Stimulated activated CD8-positive, alpha-beta memory T cell treated with anti-CD3 and anti-CD28 coated beads, Interleukin-15, amount 100 ng/mL, for 24 hours (primary cell): ENCODE measurements at regions not wholly inside any gene's neighbourhood (a gene's known extent, or its start where the extent isn't known, plus 50 kb on each side); places are given as distances from the start of the nearest gene placed in this dataset.

Experiments
- DNase-seq: peaks from one replicate; pipeline ENCODE4 v3.0.0-alpha.2; 2020; ENCODE audit warnings: low read depth

- DNase-seq, result no peak
These were observed 195.7 kb downstream of the HERPUD2 start for GRCh38 chr7:35499226-35499625.

GRCh38 chr7:35498416-35498815, 196.5 kb downstream of the HERPUD2 start:
- DNase-seq, result no peak

GRCh38 chr7:35495844-35496243, 199.1 kb downstream of the HERPUD2 start:
- no peak for DNase-seq

GRCh38 chr7:35495377-35495776, 199.6 kb downstream of the HERPUD2 start:
- DNase-seq, result no peak

- no peak for DNase-seq
These were observed 200.5 kb downstream of the HERPUD2 start for GRCh38 chr7:35494407-35494806.

DNA sequence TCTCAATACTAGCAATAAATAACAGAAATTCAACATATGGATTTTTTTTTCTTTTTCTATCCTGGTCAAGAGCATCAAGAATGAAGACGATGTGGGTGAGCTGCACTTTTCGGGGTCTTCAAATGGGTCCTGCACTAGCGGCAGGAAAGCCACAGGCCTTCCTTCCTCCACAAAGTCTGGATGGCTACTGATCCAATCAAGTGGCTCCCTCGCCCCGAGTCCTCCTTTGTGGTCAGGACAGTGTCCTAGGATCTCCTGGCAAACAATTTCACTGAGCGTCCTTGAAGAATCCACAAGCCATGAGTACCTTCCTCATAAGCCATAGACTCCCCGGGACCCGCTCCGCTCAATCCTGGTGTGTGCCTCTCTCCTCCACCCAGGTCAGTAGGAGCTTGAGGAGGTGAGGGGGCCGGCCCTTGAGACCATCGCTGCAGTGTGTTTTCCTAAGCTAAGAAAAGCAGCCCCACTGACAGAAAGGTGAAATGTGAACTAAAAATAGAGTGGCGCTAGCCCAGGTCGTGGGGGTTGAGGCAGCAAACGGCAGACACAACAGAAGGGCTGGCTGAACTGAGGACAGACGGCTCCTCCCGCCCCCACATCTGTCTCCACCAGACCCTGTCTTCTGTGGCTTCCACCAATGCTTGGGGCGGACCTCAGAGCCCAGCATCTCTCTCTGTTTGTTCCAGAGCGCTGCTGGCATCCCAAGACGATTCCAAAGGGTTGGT, 202.3 kb downstream of the HERPUD2 start:
- DNase-seq, result no peak

DNA sequence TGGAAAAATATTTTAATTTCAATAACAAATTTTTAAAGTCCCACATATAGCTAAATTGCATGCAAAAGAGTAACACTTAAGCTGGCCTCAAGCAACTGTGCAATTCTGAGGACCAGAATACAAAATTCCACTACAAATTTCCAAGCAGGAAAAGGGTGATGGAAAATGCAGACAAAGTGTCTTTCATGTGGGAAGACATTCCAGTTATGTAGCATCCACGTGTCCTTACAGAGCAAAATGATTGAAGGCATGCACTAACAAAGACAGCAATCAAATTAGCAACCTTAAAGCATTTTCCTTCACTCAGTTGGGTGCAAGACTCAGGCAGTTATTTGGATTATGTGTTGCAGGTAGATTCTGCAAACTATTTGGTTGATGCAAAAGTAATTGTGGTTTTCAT, 203.7 kb downstream of the HERPUD2 start:
- DNase-seq, result no peak

- DNase-seq, result no peak
These were observed 207.1 kb downstream of the HERPUD2 start for GRCh38 chr7:35487841-35488240.

DNA sequence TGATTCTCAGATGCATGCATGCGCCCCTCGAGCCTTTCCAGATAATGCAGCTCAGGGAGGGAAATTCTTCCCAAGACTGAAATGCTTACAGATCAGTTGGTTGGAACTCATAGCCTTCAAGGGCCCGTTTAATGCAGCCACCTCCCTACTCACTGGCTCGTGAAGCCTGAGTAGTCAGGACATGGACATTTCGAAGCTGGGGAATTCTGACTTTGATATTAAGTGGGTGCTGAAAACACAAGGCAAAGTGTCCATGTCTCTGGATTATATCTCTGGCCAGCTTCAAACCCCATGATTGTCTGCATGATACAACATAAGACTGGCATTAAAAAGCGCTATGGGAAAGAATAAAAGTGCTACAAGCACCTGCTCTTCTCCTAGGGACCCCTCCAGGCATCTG, 207.5 kb downstream of the HERPUD2 start:
- DNase-seq, result no peak

DNA sequence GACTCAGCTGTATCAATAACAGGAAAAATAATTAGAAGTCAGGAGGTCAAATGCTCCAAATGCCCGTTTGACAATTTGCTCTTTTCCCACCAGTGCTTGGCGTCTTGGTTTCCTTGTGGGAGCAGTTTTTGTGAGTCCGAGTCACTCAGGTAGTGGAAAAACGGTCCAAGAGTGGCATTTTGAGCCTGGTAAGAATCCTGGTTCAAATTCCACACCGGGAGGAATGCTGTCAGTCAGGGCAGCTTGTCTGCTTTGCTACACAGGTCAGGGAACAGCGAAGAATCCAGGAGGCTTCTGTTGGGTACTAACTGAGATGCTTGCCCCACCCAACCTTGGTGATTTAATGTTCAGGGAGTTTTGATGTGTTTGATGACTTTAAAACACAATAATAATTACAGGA, 209.5 kb downstream of the HERPUD2 start:
- no peak for DNase-seq

DNA sequence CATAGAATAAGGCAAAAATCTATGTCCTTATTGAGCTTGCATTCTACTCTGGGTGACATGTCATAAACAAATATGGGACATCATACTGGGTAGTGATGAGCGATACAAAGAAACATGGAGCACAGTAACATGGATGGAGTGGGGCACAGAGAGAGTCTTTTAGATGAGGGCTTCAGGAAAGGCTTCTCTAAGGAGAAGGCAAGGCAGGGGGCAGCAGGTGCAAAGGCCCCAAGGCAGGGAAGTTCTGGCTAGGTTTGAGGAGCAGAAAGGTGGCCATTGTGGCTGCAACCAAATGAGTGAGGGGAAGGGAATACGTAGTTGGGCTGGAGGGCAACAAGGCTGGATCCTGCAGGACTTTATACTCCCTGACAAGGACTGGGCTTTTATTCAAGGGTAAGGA, 211.4 kb downstream of the HERPUD2 start:
- no peak for DNase-seq

DNA sequence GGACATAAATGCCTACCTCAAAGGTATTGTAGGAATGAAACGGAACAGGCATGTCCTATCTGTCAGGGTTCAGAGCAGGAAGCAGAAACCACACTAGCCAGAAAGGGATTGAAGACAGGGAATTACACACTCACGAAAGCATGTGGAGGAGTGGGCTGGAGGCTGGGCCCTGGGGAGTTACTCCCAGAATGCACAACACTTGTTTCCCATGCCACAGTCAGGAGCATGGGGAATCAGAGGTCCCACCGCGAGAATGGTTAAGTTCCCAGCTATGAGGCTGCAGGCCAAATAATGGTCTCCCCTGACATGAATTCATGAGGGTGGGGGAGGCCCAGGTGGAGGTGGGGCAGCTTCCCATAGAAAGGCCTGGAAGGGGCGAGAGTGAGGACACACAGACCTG, 212.7 kb downstream of the HERPUD2 start:
- no peak for DNase-seq

DNA sequence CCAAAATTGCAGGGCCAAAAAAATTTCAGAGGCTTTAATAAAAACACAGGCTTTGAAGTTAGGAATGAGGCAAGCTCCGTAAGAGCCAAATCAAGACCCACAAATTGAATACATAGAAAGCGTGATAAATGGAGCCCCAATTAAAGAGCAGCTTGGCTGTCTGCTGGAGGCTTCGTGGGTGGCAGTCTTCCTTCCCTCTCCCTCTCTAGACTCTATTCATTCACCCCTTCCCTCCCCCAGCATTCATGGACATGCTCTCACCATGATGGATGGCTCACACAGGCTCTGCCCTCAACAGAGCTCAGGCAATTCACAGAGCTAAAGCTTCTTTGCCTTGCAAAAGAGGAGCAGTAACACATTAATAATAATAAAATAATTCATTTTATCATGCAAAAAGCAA, 214.1 kb downstream of the HERPUD2 start:
- no peak for DNase-seq

- no peak for DNase-seq
These were observed 217.3 kb downstream of the HERPUD2 start for GRCh38 chr7:35477609-35478008.

DNA sequence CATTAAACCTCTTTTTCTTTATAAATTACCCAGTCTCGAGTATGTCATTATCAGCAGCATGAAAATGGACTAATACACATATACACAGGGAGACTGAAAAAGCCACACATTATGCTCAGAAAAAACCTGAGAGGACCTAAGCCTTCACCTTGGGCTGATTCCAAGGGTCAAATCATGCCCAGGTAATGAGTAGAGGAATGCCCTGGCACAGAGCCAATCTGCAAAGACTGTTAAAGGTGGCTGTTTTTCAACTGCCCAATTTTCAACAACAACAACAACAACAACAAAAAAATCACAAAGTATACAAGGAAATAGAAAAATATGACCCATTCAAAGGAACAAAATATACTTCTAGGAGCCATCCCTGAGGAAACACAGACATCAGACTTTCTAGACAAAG, 220.2 kb upstream of the TBX20 start:
- DNase-seq, result no peak

DNA sequence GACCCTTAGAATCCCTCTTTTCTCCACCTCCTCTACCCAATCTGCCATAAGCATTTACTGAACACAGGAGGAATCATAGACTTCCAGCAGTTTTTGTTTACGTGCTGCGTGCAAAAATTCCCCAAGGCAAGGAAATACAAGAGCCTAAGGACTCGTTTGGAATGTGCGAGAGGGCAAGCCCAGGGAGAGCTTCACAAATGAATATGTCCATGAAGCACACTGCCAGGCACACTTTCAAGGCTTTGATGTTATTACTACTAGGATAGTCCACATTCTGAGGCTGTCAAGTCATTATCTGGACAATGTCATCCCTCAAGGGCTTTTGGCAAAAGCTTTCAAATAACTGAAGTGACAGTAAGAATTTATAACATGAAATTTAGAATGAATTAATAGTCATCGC, 214.7 kb upstream of the TBX20 start:
- no peak for DNase-seq

DNA sequence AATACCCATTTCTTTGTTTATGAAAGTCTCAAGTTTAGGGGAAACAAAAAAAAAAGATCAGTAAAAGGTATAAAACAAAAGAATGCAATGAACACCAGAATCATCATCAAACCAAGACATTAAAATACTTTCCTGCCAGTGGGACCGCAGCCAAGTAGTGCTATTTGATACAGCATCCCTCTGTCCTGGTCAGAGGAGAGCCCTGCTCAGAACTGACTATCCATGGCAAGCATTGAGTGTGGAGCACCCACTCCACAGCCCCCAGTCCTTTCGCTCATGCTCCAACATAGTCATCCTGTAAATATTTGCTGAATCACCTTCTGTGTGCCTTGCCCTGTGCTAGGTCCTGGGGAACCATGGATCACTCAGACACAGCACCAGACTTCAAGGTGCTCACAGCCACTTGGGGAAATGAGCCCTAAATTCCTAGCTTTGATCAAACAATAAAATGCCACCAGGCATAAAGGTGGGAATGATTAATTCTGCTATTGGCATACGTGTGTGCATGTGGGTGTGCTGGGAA, 213.6 kb upstream of the TBX20 start:
- DNase-seq, result no peak

DNA sequence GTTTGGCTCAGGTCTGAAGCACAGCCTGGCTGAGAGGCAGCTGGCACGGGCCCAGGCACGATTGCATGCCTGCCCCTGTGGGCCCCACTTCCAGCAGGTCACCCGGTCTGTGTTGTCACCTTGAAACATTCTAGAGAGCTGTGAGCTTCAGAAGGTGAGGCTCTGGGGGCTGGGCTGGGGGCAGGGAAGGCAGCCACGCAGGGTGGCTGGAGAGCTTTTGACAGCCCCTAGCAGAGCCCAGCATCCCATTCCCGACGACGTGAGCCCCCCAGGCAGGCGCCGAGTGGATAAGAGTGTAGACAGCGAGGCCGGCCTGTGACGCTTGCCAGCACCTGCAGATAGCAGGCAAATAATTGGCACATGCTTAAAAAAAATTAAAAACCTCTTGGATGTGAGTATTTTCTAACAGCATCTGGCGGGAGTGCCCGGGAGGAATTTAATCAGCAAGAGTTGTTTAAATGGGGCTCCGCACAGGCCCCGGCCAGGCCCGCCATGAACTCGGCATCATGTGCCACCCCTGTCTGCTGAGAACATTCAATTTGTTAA, 212.0 kb upstream of the TBX20 start:
- DNase-seq, result no peak

DNA sequence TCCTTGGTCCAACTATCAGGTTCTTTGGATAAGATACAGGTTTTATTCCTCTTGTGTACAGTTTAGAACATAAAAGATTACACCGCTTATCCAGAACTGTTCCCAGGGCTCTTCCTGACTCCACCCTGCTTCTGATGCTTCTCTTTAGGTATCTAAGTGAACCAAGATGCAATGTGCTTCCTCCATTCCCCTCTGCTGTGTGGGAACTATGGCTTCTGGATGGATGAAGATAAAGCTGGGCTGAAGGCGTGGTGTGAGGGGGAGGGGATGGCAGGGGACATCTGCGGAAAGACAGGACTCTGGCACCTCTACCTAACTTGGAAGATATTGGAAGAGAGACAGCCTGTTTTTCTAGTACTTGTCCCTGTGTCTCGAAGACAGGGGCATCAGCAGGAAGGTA, 209.9 kb upstream of the TBX20 start:
- DNase-seq, result no peak

DNA sequence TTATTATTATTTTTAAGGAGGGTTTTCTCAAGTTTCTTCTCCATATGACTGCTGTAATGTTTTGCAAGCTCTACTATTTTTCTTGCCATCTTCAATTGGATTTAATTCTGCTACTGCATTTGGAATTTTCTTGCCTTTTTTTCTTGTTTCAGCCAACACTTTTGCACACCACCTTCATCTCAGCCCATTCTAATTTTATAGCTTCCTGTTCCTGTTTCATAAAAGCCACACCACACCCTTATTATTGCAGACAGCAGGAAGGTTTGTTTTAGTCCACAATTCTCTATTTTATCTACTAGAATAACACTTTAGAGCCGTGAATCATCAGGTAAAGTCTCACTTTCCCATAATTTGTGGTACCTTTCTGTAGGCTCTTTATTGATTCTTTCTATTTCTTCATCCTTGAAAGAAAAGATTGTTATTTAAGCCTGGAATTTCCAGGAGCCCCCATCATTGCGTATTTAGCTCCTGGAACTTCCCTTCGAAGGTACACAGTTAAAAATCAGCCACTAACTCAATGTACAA, 209.3 kb upstream of the TBX20 start:
- no peak for DNase-seq

GRCh38 chr7:35454575-35455385, 200.9 kb upstream of the TBX20 start:
- no peak for DNase-seq

GRCh38 chr7:35450456-35451214, 196.7 kb upstream of the TBX20 start:
- DNase-seq, result no peak
